VCaP (cell line): ENCODE measurements at regions not wholly inside any gene's neighbourhood (a gene's known extent, or its start where the extent isn't known, plus 50 kb on each side); places are given as distances from the start of the nearest gene placed in this dataset.

Experiments used
- H3K27ac ChIP-seq: fragments of 450-650 bp; 2 replicates; pipeline ENCODE4 v1.5.1; 2017
- CTCF ChIP-seq: fragments of 450-650 bp; conservative IDR thresholded peaks from 2 replicates; pipeline ENCODE4 v1.5.1; 2017; ENCODE audit warnings: mild to moderate bottlenecking, moderate library complexity

- no peak for TF ChIP-seq CTCF
- no peak overlapping the region for H3K27ac ChIP-seq
Observed at GRCh38 chr15:45794304-45794703, 159.5 kb downstream of the SQOR start.

- no peak for TF ChIP-seq CTCF
Observed at GRCh38 chr15:45794712-45795439, 160.0 kb downstream of the SQOR start.

GRCh38 chr15:45795440-45796069 lies 160.7 kb downstream of the SQOR start:
- peak; percentile 81 for TF ChIP-seq CTCF
- H3K27ac ChIP-seq = no peak overlapping the region

More at GRCh38 chr15:45794712-45795439, 160.0 kb downstream of the SQOR start:
- no peak overlapping the region for H3K27ac ChIP-seq

- no peak for TF ChIP-seq CTCF
- H3K27ac ChIP-seq = 0 out of 2 replicates have a peak overlapping the region, but pooled peaks have one; percentile 18
Observed at GRCh38 chr15:45796433-45796832, 161.6 kb downstream of the SQOR start.

- no peak for TF ChIP-seq CTCF
- peak overlapping the region; percentile 48 for H3K27ac ChIP-seq
Observed at GRCh38 chr15:45799508-45799907, 164.7 kb downstream of the SQOR start.

GRCh38 chr15:45801543-45801942 lies 166.7 kb downstream of the SQOR start:
- peak overlapping the region; percentile 82 for H3K27ac ChIP-seq
- no peak for TF ChIP-seq CTCF

- peak overlapping the region; percentile 82 for H3K27ac ChIP-seq
- peak; percentile 63 for TF ChIP-seq CTCF
Observed at GRCh38 chr15:45802140-45802539, 167.3 kb downstream of the SQOR start.
